ENCODE measurements at regions not wholly inside any gene's neighbourhood (a gene's known extent, or its start where the extent isn't known, plus 50 kb on each side); places are given as distances from the start of the nearest gene placed in this dataset.

- Histone ChIP-seq H3K4me1 (ENCODE audit: control insufficient read depth, insufficient read depth, low read length) (no peaks in the 10 kb centered on the region), H3K9me3 (ENCODE audit: control insufficient read depth, low read length) (no peaks in the 10 kb centered on the region), H3K4me3 (ENCODE audit: low read length) (no peak overlapping the region), H3K36me3 (ENCODE audit: control insufficient read depth, insufficient read depth, low read length) (no peaks in the 10 kb centered on the region), H3K27me3 (ENCODE audit: control insufficient read depth, insufficient read depth, low read length, poor library complexity, severe bottlenecking) (no peaks in the 10 kb centered on the region), H3K9ac (ENCODE audit: extremely low read depth, low read length, poor library complexity, severe bottlenecking) (no peak overlapping the region), H3K27ac (ENCODE audit: low read depth, low read length) (no peak overlapping the region)
- Mint-ChIP-seq H3K9me3 (no peaks in the 10 kb centered on the region), H3K36me3 (ENCODE audit: low read depth) (no peaks in the 10 kb centered on the region), H3K4me3 (no peak overlapping the region), H3K27me3 (ENCODE audit: insufficient read depth) (no peaks in the 10 kb centered on the region), H3K4me1 (peaks cover 12% of the 10 kb centered on the region), H3K27ac (no peak overlapping the region)
- WGBS, 2 experiments (ENCODE audit: insufficient coverage in 1 of 2, insufficient read length in 1 of 2) = 90 to 100% methylated on average over 3 to 4 of the region's 4 CpGs
- no peak for TF ChIP-seq CTCF (conservative IDR thresholded peaks at IDR 0.05)
- DNase-seq = no peak
Observed at GRCh38 chr6:79334674-79335073, 100.2 kb upstream of the HMGN3 start.

- Histone ChIP-seq H3K4me1 (ENCODE audit: control insufficient read depth, insufficient read depth, low read length) (no peaks in the 10 kb centered on the region), H3K27ac (ENCODE audit: low read depth, low read length) (no peak overlapping the region), H3K4me3 (ENCODE audit: low read length) (no peak overlapping the region), H3K9ac (ENCODE audit: extremely low read depth, low read length, poor library complexity, severe bottlenecking) (no peak overlapping the region), H3K36me3 (ENCODE audit: control insufficient read depth, insufficient read depth, low read length) (no peaks in the 10 kb centered on the region), H3K9me3 (ENCODE audit: control insufficient read depth, low read length) (peaks cover 5% of the 10 kb centered on the region), H3K27me3 (ENCODE audit: control insufficient read depth, insufficient read depth, low read length, poor library complexity, severe bottlenecking) (no peaks in the 10 kb centered on the region)
- no peak overlapping the region for H3K27ac Mint-ChIP-seq
- H3K9me3 Mint-ChIP-seq = peaks cover 14% of the 10 kb centered on the region
- no peaks in the 10 kb centered on the region for H3K27me3 Mint-ChIP-seq (ENCODE audit: insufficient read depth)
- no peak overlapping the region for H3K4me3 Mint-ChIP-seq
- WGBS, 2 experiments (ENCODE audit: insufficient coverage in 1 of 2, insufficient read length in 1 of 2) = 90% methylated on average over 2 of the region's 2 CpGs; no CpG with 5 or more reads in 1 of the 2 experiments
- no peak for DNase-seq
- no peak for TF ChIP-seq CTCF (conservative IDR thresholded peaks at IDR 0.05)
- H3K36me3 Mint-ChIP-seq (ENCODE audit: low read depth) = no peaks in the 10 kb centered on the region
- H3K4me1 Mint-ChIP-seq = no peaks in the 10 kb centered on the region
Observed at GRCh38 chr6:79330704-79331103, 96.2 kb upstream of the HMGN3 start.

GRCh38 chr6:79313254-79313653, 78.8 kb upstream of the HMGN3 start:
- Histone ChIP-seq H3K9me3 (ENCODE audit: control insufficient read depth, low read length) (no peaks in the 10 kb centered on the region), H3K27ac (ENCODE audit: low read depth, low read length) (no peak overlapping the region), H3K27me3 (ENCODE audit: control insufficient read depth, insufficient read depth, low read length, poor library complexity, severe bottlenecking) (no peaks in the 10 kb centered on the region), H3K4me3 (ENCODE audit: low read length) (no peak overlapping the region), H3K36me3 (ENCODE audit: control insufficient read depth, insufficient read depth, low read length) (no peaks in the 10 kb centered on the region), H3K9ac (ENCODE audit: extremely low read depth, low read length, poor library complexity, severe bottlenecking) (no peak overlapping the region), H3K4me1 (ENCODE audit: control insufficient read depth, insufficient read depth, low read length) (no peaks in the 10 kb centered on the region)
- H3K27me3 Mint-ChIP-seq (ENCODE audit: insufficient read depth) = no peaks in the 10 kb centered on the region
- no peak for DNase-seq
- H3K4me1 Mint-ChIP-seq = no peaks in the 10 kb centered on the region
- no peak for TF ChIP-seq CTCF (conservative IDR thresholded peaks at IDR 0.05)
- H3K36me3 Mint-ChIP-seq (ENCODE audit: low read depth) = no peaks in the 10 kb centered on the region
- WGBS, 2 experiments (ENCODE audit: insufficient coverage in 1 of 2, insufficient read length in 1 of 2) = 96% methylated on average over 2 to 5 of the region's 5 CpGs
- no peak overlapping the region for H3K27ac Mint-ChIP-seq
- H3K9me3 Mint-ChIP-seq = peaks cover 8% of the 10 kb centered on the region
- H3K4me3 Mint-ChIP-seq = no peak overlapping the region

Measured in endodermal cell (in vitro differentiated cells).